SU-DHL-6 (cell line): ENCODE measurements at regions not wholly inside any gene's neighbourhood (a gene's known extent, or its start where the extent isn't known, plus 50 kb on each side); places are given as distances from the start of the nearest gene placed in this dataset.

Experiments
- EZH2phosphoT487 ChIP-seq: fragments of 200-600 bp; sonication (generic), shearing (Covaris generic); conservative IDR thresholded peaks from 2 replicates; pipeline ENCODE4 v1.6.1; 2018; ENCODE audit warnings: mild to moderate bottlenecking, antibody characterized with exemption, low read length, moderate library complexity, mixed read lengths
- TF ChIP-seq, protein P1 (sequence below): fragments of 200-600 bp; sonication (generic); IDR thresholded peaks from one replicate; pipeline ENCODE4 v1.5.1; 2017; ENCODE audit warnings: antibody characterized with exemption, mild to moderate bottlenecking, low read length, moderate library complexity; ENCODE audit not compliant: insufficient read depth, poor library complexity, severe bottlenecking

GRCh38 chr2:215826376-215826775 lies 187.0 kb downstream of the MREG start:
- TF ChIP-seq, protein P1, sequence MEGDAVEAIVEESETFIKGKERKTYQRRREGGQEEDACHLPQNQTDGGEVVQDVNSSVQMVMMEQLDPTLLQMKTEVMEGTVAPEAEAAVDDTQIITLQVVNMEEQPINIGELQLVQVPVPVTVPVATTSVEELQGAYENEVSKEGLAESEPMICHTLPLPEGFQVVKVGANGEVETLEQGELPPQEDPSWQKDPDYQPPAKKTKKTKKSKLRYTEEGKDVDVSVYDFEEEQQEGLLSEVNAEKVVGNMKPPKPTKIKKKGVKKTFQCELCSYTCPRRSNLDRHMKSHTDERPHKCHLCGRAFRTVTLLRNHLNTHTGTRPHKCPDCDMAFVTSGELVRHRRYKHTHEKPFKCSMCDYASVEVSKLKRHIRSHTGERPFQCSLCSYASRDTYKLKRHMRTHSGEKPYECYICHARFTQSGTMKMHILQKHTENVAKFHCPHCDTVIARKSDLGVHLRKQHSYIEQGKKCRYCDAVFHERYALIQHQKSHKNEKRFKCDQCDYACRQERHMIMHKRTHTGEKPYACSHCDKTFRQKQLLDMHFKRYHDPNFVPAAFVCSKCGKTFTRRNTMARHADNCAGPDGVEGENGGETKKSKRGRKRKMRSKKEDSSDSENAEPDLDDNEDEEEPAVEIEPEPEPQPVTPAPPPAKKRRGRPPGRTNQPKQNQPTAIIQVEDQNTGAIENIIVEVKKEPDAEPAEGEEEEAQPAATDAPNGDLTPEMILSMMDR, result no peak
- no peak for TF ChIP-seq EZH2phosphoT487
